Thyroid gland (tissue), 4 donors: ENCODE measurements at regions not wholly inside any gene's neighbourhood (a gene's known extent, or its start where the extent isn't known, plus 50 kb on each side); places are given as distances from the start of the nearest gene placed in this dataset.

Source experiments
- POLR2A ChIP-seq, 2 donors: fragments of 450-650 bp; IDR thresholded peaks; one replicate each; pipeline ENCODE4 v1.6.1; 2017; ENCODE audit warnings: antibody characterized with exemption in 2 of 2, mild to moderate bottlenecking in 2 of 2, moderate library complexity in 1 of 2
- TF ChIP-seq, protein P1 (sequence below), 6 experiments: fragments of 200-600 bp in 3 of 6; fragments of 450-650 bp in 3 of 6; sonication (generic) in 3 of 6; IDR thresholded peaks; one replicate each; pipeline ENCODE4 v1.5.1; 2016 to 2019; ENCODE audit warnings: antibody characterized with exemption in 6 of 6, mild to moderate bottlenecking in 2 of 6, inconsistent platforms in 1 of 6, moderate library complexity in 1 of 6

DNA sequence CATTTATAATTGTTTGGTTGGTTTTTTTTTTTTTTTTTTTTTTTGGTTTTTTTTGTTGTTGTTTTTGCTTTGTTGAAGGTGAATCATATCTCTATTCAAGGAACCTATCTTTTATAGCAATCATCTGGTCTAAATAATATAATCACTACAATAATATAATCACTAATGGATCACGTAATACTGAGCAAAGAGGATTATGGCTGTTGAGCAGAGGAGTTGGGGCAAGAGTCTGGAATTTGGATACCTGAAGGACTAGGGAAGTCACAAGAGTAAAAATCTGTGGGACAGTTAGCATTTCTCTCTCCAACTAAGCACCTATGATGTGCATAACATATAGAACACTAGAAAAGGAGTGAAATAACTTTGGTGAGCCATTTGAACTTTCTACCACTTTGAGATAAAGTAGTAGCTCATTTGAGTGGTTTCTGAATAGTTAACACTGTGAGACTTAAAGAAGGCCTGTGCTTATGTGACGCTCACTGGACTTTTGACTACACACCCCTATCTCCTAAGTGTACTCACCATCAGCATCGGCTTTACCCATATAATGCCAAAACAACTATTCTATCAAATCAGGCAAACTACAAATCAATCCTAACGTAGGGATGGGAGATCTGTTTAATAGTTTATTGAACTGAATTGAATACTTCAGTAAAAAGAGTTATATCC, 564.9 kb upstream of the TUSC1 start:
- no peak for TF ChIP-seq POLR2A (IDR thresholded peaks at IDR 0.05)
- TF ChIP-seq, protein P1, sequence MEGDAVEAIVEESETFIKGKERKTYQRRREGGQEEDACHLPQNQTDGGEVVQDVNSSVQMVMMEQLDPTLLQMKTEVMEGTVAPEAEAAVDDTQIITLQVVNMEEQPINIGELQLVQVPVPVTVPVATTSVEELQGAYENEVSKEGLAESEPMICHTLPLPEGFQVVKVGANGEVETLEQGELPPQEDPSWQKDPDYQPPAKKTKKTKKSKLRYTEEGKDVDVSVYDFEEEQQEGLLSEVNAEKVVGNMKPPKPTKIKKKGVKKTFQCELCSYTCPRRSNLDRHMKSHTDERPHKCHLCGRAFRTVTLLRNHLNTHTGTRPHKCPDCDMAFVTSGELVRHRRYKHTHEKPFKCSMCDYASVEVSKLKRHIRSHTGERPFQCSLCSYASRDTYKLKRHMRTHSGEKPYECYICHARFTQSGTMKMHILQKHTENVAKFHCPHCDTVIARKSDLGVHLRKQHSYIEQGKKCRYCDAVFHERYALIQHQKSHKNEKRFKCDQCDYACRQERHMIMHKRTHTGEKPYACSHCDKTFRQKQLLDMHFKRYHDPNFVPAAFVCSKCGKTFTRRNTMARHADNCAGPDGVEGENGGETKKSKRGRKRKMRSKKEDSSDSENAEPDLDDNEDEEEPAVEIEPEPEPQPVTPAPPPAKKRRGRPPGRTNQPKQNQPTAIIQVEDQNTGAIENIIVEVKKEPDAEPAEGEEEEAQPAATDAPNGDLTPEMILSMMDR (IDR thresholded peaks at IDR 0.05), result no peak
